HCT116 (cell line): ENCODE measurements at regions not wholly inside any gene's neighbourhood (a gene's known extent, or its start where the extent isn't known, plus 50 kb on each side); places are given as distances from the start of the nearest gene placed in this dataset.

Experiments
- ATAC-seq: fragments of 200-7000 bp; cut with Tn5 transposase; 2 replicates; pipeline ENCODE4 v1.9.1; 2020; ENCODE audit warnings: mild to moderate bottlenecking, moderate library complexity
- BruUV-seq: library from RNA; stranded (reverse); fragments of 400-500 nt; replicated peaks from 2 replicates; lab custom pipeline; 2021; lab: Mats Ljungman, UMichigan
- CTCF ChIA-PET: fragments of 300-600 bp; sonication (Branson Sonifier 250); formaldehyde crosslinking; loops from one replicate; lab custom pipeline; 2021; ENCODE audit warnings: antibody characterized with exemption; lab: Charles Lee
- POLR2A ChIA-PET: fragments of 300-600, 350-600 bp; sonication (Branson Sonifier 250); formaldehyde crosslinking; loops from one replicate; lab custom pipeline; 2021; ENCODE audit warnings: antibody characterized with exemption; lab: Charles Lee
- RAD21 ChIA-PET, 2 experiments: fragments of 300-600 bp; sonication (Branson Sonifier 250); formaldehyde crosslinking; loops; one replicate each; lab custom pipeline; 2023; ENCODE audit warnings: low total read pairs in 2 of 2; ENCODE audit not compliant: uncharacterized antibody in 2 of 2, unreplicated experiment in 2 of 2, low non-redundant PET in 1 of 2; lab: Charles Lee
- DNase-seq: peaks from one replicate; pipeline ENCODE4 v3.0.0-alpha.2; 2010; ENCODE audit warnings: low read depth, low spot score
- H2AFZ ChIP-seq: fragments of 200-600 bp; shearing (Covaris generic), sonication (generic); 2 replicates; pipeline ENCODE4 v1.6.1; 2017; ENCODE audit warnings: low read depth, mixed run types, mixed read lengths, antibody characterized with exemption, low read length; ENCODE audit not compliant: poor library complexity, severe bottlenecking
- H3K27ac ChIP-seq: 2 replicates; pipeline ENCODE4 v1.5.1; 2012; ENCODE audit warnings: low read depth, low read length
- H3K27me3 ChIP-seq: fragments of 200-600 bp; sonication (generic); 2 replicates; pipeline ENCODE4 v1.6.1; 2016; ENCODE audit warnings: mixed run types, low read length, mixed read lengths; ENCODE audit not compliant: insufficient read depth
- H3K36me3 ChIP-seq, 2 experiments: fragments of 200-500 bp in 1 of 2; fragments of 200-600 bp in 1 of 2; sonication (Bioruptor generic) in 1 of 2; sonication (generic) in 1 of 2; 2 replicates each; pipeline versions ENCODE4 v1.5.1 to v1.6.1; 2014 to 2016; ENCODE audit warnings: low read length in 2 of 2, inconsistent platforms in 1 of 2, mixed read lengths in 1 of 2, mixed run types in 1 of 2; ENCODE audit not compliant: insufficient read depth in 2 of 2, control insufficient read depth in 1 of 2
- H3K4me1 ChIP-seq, 2 experiments: fragments of 200-600 bp in 1 of 2; sonication (generic) in 1 of 2; 2 replicates each; pipeline versions ENCODE4 v1.5.1 to v1.6.1; 2012 to 2017; ENCODE audit warnings: low read length in 2 of 2, inconsistent platforms in 1 of 2, mild to moderate bottlenecking in 1 of 2, mixed read lengths in 1 of 2, mixed run types in 1 of 2, moderate library complexity in 1 of 2; ENCODE audit not compliant: insufficient read depth in 2 of 2, control insufficient read depth in 1 of 2
- H3K4me2 ChIP-seq: fragments of 200-600 bp; sonication (generic); 2 replicates; pipeline ENCODE4 v1.6.1; 2017; ENCODE audit warnings: mixed run types, low read length, mixed read lengths
- H3K4me3 ChIP-seq, 2 experiments: fragments of 200-600 bp in 1 of 2; sonication (generic) in 1 of 2; replicated peaks in 1 of 2; 2 replicates each; pipeline ENCODE4 v1.5.1; 2011 to 2016; ENCODE audit warnings: low read length in 2 of 2, control low read depth in 1 of 2, low read depth in 1 of 2, mild to moderate bottlenecking in 1 of 2, mixed read lengths in 1 of 2, mixed run types in 1 of 2
- H3K79me2 ChIP-seq: fragments of 200-600 bp; sonication (generic); 2 replicates; pipeline ENCODE4 v1.6.1; 2017; ENCODE audit warnings: mild to moderate bottlenecking, mixed run types, low read length, moderate library complexity, mixed read lengths; ENCODE audit not compliant: insufficient read depth
- H3K9ac ChIP-seq: fragments of 200-600 bp; sonication (generic); 2 replicates; pipeline ENCODE4 v1.6.1; 2016; ENCODE audit warnings: low read length, mixed read lengths
- H3K9me2 ChIP-seq: fragments of 200-600 bp; sonication (generic), shearing (Covaris generic); 2 replicates; pipeline ENCODE4 v1.6.1; 2017; ENCODE audit warnings: mixed run types, mild to moderate bottlenecking, moderate library complexity; ENCODE audit not compliant: insufficient read depth
- H3K9me3 ChIP-seq, 2 experiments: fragments of 200-500 bp in 1 of 2; fragments of 200-600 bp in 1 of 2; sonication (Bioruptor generic) in 1 of 2; sonication (generic) in 1 of 2; 2 replicates each; pipeline ENCODE4 v1.6.1; 2014 to 2017; ENCODE audit warnings: low read length in 2 of 2, mixed read lengths in 2 of 2, inconsistent platforms in 1 of 2, low read depth in 1 of 2, mild to moderate bottlenecking in 1 of 2, mixed run types in 1 of 2, moderate library complexity in 1 of 2; ENCODE audit not compliant: control insufficient read depth in 1 of 2, insufficient read depth in 1 of 2
- H4K20me1 ChIP-seq: fragments of 200-600 bp; sonication (generic), shearing (Covaris generic); 2 replicates; pipeline ENCODE4 v1.6.1; 2017; ENCODE audit warnings: mixed run types, mild to moderate bottlenecking, moderate library complexity; ENCODE audit not compliant: insufficient read depth
- EZH2phosphoT487 ChIP-seq: fragments of 200-600 bp; IDR thresholded peaks from 2 replicates; pipeline ENCODE4 v1.6.1; 2018; ENCODE audit warnings: antibody characterized with exemption, borderline replicate concordance
- JUND ChIP-seq: IDR thresholded peaks from 2 replicates; pipeline ENCODE4 v1.6.1; 2012
- SIN3A ChIP-seq: IDR thresholded peaks from 2 replicates; pipeline ENCODE4 v1.6.1; 2012; ENCODE audit warnings: low read depth
- intact Hi-C: fragments of 100-400 bp; cut with micrococcal nuclease; formaldehyde crosslinking; loops from 2 replicates; pipeline ENCODE4 v1.10.0; 2022
- TF ChIP-seq, protein P1 (sequence below): IDR thresholded peaks from 2 replicates; pipeline ENCODE4 v1.6.1; 2011; ENCODE audit warnings: mild to moderate bottlenecking, low read length, moderate library complexity; ENCODE audit not compliant: insufficient replicate concordance; ENCODE audit errors: extremely low read depth

DNA sequence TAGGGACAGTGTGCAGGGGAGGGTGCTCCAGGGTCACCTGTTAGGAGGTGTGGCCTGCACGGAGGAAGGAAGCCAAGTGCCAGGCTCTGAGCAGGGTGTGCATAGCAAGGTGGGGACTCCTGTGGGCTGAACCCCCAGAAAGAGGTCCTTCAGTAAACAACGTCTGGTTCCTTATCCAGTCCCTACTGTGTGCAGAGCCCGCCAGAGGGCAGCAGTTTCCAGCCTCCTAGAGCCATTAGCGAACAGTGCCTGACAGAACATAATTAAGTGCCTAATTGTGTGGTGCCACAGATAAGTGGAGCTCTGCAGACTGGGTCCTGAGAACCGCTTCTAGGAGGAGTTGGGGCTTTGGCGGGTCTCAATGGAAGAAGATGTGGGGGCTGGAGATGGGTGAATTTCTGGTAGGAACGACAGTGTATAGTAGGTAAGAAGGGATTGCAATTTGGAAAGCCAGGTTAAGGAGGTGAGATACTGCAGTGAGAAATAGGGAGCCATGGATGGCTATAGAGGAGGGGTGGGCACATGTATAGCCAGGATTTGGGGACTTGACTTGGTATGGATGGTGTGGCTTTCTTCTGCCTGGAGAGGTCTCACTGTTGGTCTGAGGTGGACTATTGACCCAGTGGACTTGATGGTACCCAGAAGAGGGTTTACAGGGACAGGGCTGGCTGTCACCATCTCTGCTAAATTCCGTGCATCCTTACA is 323.1 kb downstream of the ZNF536 start (continued):
- TF ChIP-seq, protein P1, sequence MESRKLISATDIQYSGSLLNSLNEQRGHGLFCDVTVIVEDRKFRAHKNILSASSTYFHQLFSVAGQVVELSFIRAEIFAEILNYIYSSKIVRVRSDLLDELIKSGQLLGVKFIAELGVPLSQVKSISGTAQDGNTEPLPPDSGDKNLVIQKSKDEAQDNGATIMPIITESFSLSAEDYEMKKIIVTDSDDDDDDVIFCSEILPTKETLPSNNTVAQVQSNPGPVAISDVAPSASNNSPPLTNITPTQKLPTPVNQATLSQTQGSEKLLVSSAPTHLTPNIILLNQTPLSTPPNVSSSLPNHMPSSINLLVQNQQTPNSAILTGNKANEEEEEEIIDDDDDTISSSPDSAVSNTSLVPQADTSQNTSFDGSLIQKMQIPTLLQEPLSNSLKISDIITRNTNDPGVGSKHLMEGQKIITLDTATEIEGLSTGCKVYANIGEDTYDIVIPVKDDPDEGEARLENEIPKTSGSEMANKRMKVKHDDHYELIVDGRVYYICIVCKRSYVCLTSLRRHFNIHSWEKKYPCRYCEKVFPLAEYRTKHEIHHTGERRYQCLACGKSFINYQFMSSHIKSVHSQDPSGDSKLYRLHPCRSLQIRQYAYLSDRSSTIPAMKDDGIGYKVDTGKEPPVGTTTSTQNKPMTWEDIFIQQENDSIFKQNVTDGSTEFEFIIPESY = no peak
- TF ChIP-seq EZH2phosphoT487 = no peak
- TF ChIP-seq, all 23 proteins: peak for 2

DNA sequence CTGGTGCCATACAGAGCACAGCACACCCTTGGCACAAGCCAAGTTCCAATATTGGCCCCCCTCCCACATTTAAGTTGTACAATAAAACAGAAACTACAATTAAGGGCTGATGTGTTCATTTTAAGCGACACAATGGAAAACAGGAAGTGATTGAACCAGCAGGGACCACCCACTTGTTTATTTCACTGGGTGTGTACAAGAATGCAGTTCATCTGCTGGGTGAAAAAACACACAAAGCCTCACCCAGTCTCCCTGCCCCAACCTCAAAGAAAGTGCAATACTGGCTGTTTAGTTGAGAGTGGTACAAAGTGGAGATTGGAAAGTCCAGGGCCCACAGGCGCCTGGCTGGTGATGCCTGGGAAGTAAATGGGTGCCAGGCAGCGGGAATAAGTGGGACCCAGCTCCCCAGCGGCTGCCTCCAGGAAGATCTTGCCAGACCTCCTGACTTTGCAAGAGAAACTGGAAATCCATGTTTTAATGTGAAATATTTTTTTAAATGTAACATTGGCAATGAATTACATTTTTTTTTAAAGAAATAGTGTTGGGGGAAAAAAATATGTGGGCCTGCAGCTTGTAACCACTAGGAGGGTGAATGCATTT is 322.1 kb downstream of the ZNF536 start:
- Histone ChIP-seq H3K4me1 (no peaks in the 10 kb centered on the region), H3K36me3 (no peaks in the 10 kb centered on the region), H3K27me3 (no peaks in the 10 kb centered on the region), H3K9ac (no peak overlapping the region), H3K9me3 (no peaks in the 10 kb centered on the region), H3K9me2 (no peaks in the 10 kb centered on the region), H3K79me2 (no peaks in the 10 kb centered on the region), H3K4me3 (no peak overlapping the region)
- POLR2A ChIA-PET = no interaction called here
- RAD21 ChIA-PET = no interaction called here
- intact Hi-C loops = no loop called here
- no TSS peak for BruUV-seq
- TF ChIP-seq JUND (no peak), SIN3A (no peak)
- TF ChIP-seq, all 23 proteins: peak for 0
- ATAC-seq = no peak
- DNase-seq = no peak
- Histone ChIP-seq H2AFZ (no peak overlapping the region), H3K27ac (no peak overlapping the region), H3K4me2 (no peak overlapping the region), H4K20me1 (no peaks in the 10 kb centered on the region)
- CTCF ChIA-PET = no interaction called here
